ENCODE measurements at regions not wholly inside any gene's neighbourhood (a gene's known extent, or its start where the extent isn't known, plus 50 kb on each side); places are given as distances from the start of the nearest gene placed in this dataset.

DNA sequence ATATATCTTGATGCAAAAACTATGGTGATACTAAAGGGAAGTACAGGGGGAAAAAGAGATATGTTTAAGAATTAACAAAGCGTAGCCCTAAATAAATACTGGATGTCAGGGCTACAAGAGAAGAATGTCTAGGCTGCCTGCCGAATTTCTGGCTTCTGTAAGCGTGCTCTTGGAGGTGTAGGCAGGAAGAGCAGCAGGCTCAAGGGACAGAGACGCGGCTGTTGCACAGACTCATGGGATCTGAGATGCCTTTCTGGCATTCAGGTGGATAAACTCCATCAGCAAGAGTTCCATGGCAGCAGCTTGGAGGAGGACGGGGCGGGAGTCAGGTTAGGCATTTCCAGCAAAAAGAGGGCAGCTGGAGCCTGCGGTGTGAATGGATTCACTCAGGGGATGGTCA lies 123.2 kb upstream of the TWIST2 start:
- TF ChIP-seq RARB (CRISPR knock-in tag; IDR thresholded peaks at IDR 0.05) (no peak), ZNF8 (CRISPR knock-in tag; IDR thresholded peaks at IDR 0.05) (no peak), CREB5 (CRISPR knock-in tag; IDR thresholded peaks at IDR 0.05; ENCODE audit: low read depth) (no peak), ZFP30 (CRISPR knock-in tag; IDR thresholded peaks at IDR 0.05) (no peak), TCF4 (CRISPR knock-in tag; IDR thresholded peaks at IDR 0.05; ENCODE audit: borderline replicate concordance) (no peak), ZFP3 (CRISPR knock-in tag; IDR thresholded peaks at IDR 0.05) (no peak), SNAI2 (CRISPR knock-in tag; IDR thresholded peaks at IDR 0.05) (no peak)
